ENCODE measurements at regions not wholly inside any gene's neighbourhood (a gene's known extent, or its start where the extent isn't known, plus 50 kb on each side); places are given as distances from the start of the nearest gene placed in this dataset.

GRCh38 chr1:47569261-47569660, 131.4 kb downstream of the FOXD2 start:
- no peak for TF ChIP-seq POLR2A (IDR thresholded peaks at IDR 0.05)
- TF ChIP-seq, protein P1, sequence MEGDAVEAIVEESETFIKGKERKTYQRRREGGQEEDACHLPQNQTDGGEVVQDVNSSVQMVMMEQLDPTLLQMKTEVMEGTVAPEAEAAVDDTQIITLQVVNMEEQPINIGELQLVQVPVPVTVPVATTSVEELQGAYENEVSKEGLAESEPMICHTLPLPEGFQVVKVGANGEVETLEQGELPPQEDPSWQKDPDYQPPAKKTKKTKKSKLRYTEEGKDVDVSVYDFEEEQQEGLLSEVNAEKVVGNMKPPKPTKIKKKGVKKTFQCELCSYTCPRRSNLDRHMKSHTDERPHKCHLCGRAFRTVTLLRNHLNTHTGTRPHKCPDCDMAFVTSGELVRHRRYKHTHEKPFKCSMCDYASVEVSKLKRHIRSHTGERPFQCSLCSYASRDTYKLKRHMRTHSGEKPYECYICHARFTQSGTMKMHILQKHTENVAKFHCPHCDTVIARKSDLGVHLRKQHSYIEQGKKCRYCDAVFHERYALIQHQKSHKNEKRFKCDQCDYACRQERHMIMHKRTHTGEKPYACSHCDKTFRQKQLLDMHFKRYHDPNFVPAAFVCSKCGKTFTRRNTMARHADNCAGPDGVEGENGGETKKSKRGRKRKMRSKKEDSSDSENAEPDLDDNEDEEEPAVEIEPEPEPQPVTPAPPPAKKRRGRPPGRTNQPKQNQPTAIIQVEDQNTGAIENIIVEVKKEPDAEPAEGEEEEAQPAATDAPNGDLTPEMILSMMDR (IDR thresholded peaks at IDR 0.05), result no peak
